GM23248 (cell line): ENCODE measurements at regions not wholly inside any gene's neighbourhood (a gene's known extent, or its start where the extent isn't known, plus 50 kb on each side); places are given as distances from the start of the nearest gene placed in this dataset.

Experiments used
- EZH2 ChIP-seq: fragments of 200-600 bp; sonication (generic); IDR thresholded peaks from 2 replicates; pipeline ENCODE4 v1.6.1; 2018; ENCODE audit warnings: antibody characterized with exemption, mild to moderate bottlenecking; ENCODE audit not compliant: insufficient read depth, poor library complexity, severe bottlenecking
- EZH2phosphoT487 ChIP-seq: fragments of 200-600 bp; sonication (generic); IDR thresholded peaks from 2 replicates; pipeline ENCODE4 v1.6.1; 2018; ENCODE audit warnings: antibody characterized with exemption, moderate library complexity, mild to moderate bottlenecking, low read depth; ENCODE audit not compliant: insufficient read depth

DNA sequence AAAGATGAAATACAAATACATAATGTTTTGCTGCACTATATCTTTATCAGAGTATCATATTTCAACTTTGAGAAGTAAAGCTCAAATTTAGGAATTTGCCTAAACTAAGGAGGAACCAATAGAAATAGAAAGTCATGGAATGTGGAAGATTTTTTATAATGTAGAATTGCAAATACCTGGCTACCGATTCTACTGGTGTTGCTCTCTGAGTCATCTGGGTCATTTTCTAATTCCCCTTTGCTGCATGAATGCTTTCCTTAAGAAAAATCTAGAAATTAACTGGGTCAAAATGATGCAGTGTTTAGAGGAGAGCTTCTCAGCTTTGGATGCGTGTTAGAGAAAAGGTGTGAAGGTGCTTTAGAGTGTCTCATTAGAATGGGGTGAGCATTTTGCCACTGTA is 568.9 kb upstream of the ANKRD30A start:
- TF ChIP-seq EZH2 (no peak), EZH2phosphoT487 (no peak)
